LNCaP clone FGC (cell line): ENCODE measurements at regions not wholly inside any gene's neighbourhood (a gene's known extent, or its start where the extent isn't known, plus 50 kb on each side); places are given as distances from the start of the nearest gene placed in this dataset.

Source experiments
- DNase-seq: peaks from one replicate; pipeline ENCODE4 v3.0.0-alpha.2; 2011; ENCODE audit warnings: low read depth
- H3K4me3 ChIP-seq: 2 replicates; pipeline ENCODE4 v1.5.1; 2011; ENCODE audit warnings: mild to moderate bottlenecking, low read depth, low read length, control low read depth
- CTCF ChIP-seq: IDR thresholded peaks from 2 replicates; pipeline ENCODE4 v1.5.1; 2012; ENCODE audit warnings: mild to moderate bottlenecking; ENCODE audit not compliant: control insufficient read depth, insufficient read depth; ENCODE audit errors: extremely low read depth

- DNase-seq = no peak
- TF ChIP-seq CTCF = no peak
- H3K4me3 ChIP-seq = no peak overlapping the region
Observed at GRCh38 chr7:17007841-17008240, 126.1 kb upstream of the AGR3 start.

GRCh38 chr7:17009007-17009719, 127.4 kb upstream of the AGR3 start:
- no peak overlapping the region for H3K4me3 ChIP-seq
- TF ChIP-seq CTCF = peak; percentile 45
- peak; percentile 10 for DNase-seq

- DNase-seq = no peak
- H3K4me3 ChIP-seq = no peak overlapping the region
- no peak for TF ChIP-seq CTCF
Observed at GRCh38 chr7:17009933-17010332, 128.2 kb upstream of the AGR3 start.

GRCh38 chr7:17010637-17011300, 129.0 kb upstream of the AGR3 start:
- no peak overlapping the region for H3K4me3 ChIP-seq
- no peak for DNase-seq
- no peak for TF ChIP-seq CTCF

GRCh38 chr7:17013204-17013603, 131.4 kb upstream of the AGR3 start:
- TF ChIP-seq CTCF = no peak
- no peak overlapping the region for H3K4me3 ChIP-seq

GRCh38 chr7:17014686-17015085, 132.9 kb upstream of the AGR3 start:
- no peak for TF ChIP-seq CTCF
- no peak overlapping the region for H3K4me3 ChIP-seq
- no peak for DNase-seq

More at GRCh38 chr7:17013204-17013603, 131.4 kb upstream of the AGR3 start:
- DNase-seq = no peak
